Liver (tissue), 7 donors: ENCODE measurements at regions not wholly inside any gene's neighbourhood (a gene's known extent, or its start where the extent isn't known, plus 50 kb on each side); places are given as distances from the start of the nearest gene placed in this dataset.

Experiments used
- DNase-seq: peaks from one replicate; pipeline ENCODE4 v3.0.0-alpha.2; 2017; ENCODE audit warnings: low spot score
- H3K27ac ChIP-seq, 2 donors: one replicate each; pipeline ENCODE4 v1.7.0; 2013; ENCODE audit warnings: inconsistent platforms in 2 of 2, low read length in 2 of 2, control low read depth in 1 of 2, low read depth in 1 of 2, mild to moderate bottlenecking in 1 of 2
- H3K27me3 ChIP-seq, 4 donors: one replicate each; pipeline versions ENCODE4 v1.6.1 to v1.7.0; 2013; ENCODE audit warnings: low read length in 3 of 4, inconsistent platforms in 1 of 4, mild to moderate bottlenecking in 1 of 4, moderate library complexity in 1 of 4; ENCODE audit not compliant: control insufficient read depth in 4 of 4, insufficient read depth in 4 of 4
- H3K36me3 ChIP-seq, 4 donors: one replicate each; pipeline versions ENCODE4 v1.6.1 to v1.7.0; 2013; ENCODE audit warnings: low read length in 3 of 4, mild to moderate bottlenecking in 3 of 4, low read depth in 1 of 4, moderate library complexity in 1 of 4; ENCODE audit not compliant: control insufficient read depth in 4 of 4, insufficient read depth in 3 of 4
- H3K4me1 ChIP-seq, 4 donors: one replicate each; pipeline versions ENCODE4 v1.6.1 to v1.7.0; 2013; ENCODE audit warnings: low read length in 3 of 4, mild to moderate bottlenecking in 3 of 4, moderate library complexity in 1 of 4; ENCODE audit not compliant: control insufficient read depth in 4 of 4, insufficient read depth in 4 of 4
- H3K4me3 ChIP-seq, 3 donors: one replicate each; pipeline versions ENCODE4 v1.6.1 to v1.7.0; 2013; ENCODE audit warnings: low read length in 3 of 3, control low read depth in 1 of 3, low read depth in 1 of 3, mild to moderate bottlenecking in 1 of 3
- H3K9ac ChIP-seq, 2 donors: one replicate each; pipeline ENCODE4 v1.7.0; 2013; ENCODE audit warnings: low read length in 2 of 2, mild to moderate bottlenecking in 2 of 2, moderate library complexity in 2 of 2, control low read depth in 1 of 2, low read depth in 1 of 2
- H3K9me3 ChIP-seq, 4 donors: one replicate each; pipeline versions ENCODE4 v1.6.1 to v1.7.0; 2013; ENCODE audit warnings: low read length in 3 of 4; ENCODE audit not compliant: control insufficient read depth in 4 of 4
- EGR1 ChIP-seq, 2 donors: IDR thresholded peaks; 2 replicates each; pipeline ENCODE4 v1.6.1; 2016 to 2018; ENCODE audit warnings: antibody characterized with exemption in 2 of 2, low read depth in 2 of 2
- FOXA1 ChIP-seq: IDR thresholded peaks from 2 replicates; pipeline ENCODE4 v1.6.1; 2016; ENCODE audit warnings: antibody characterized with exemption
- FOXA2 ChIP-seq: IDR thresholded peaks from 2 replicates; pipeline ENCODE4 v1.6.1; 2016; ENCODE audit warnings: antibody characterized with exemption
- GABPA ChIP-seq, 2 donors: IDR thresholded peaks in 1 of 2; conservative IDR thresholded peaks in 1 of 2; 2 replicates each; pipeline ENCODE4 v1.6.1; 2016; ENCODE audit warnings: antibody characterized with exemption in 2 of 2, mild to moderate bottlenecking in 1 of 2, moderate library complexity in 1 of 2
- HNF4A ChIP-seq, 2 donors: conservative IDR thresholded peaks; 2 replicates each; pipeline ENCODE4 v1.6.1; 2016; ENCODE audit warnings: antibody characterized with exemption in 2 of 2, mild to moderate bottlenecking in 2 of 2
- HNF4G ChIP-seq: IDR thresholded peaks from 2 replicates; pipeline ENCODE4 v1.6.1; 2016; ENCODE audit warnings: antibody characterized with exemption
- JUND ChIP-seq, 2 donors: IDR thresholded peaks; 2 replicates each; pipeline ENCODE4 v1.6.1; 2016; ENCODE audit warnings: antibody characterized with exemption in 2 of 2
- RAD21 ChIP-seq, 2 donors: IDR thresholded peaks; 2 replicates each; pipeline ENCODE4 v1.6.1; 2016; ENCODE audit warnings: antibody characterized with exemption in 2 of 2, mild to moderate bottlenecking in 2 of 2
- RXRA ChIP-seq, 2 donors: IDR thresholded peaks; 2 replicates each; pipeline ENCODE4 v1.6.1; 2017 to 2018; ENCODE audit warnings: antibody characterized with exemption in 2 of 2, mild to moderate bottlenecking in 1 of 2
- SP1 ChIP-seq: IDR thresholded peaks from 2 replicates; pipeline ENCODE4 v1.6.1; 2018; ENCODE audit warnings: antibody characterized with exemption, mild to moderate bottlenecking
- TAF1 ChIP-seq: conservative IDR thresholded peaks from 2 replicates; pipeline ENCODE4 v1.6.1; 2016; ENCODE audit warnings: antibody characterized with exemption, mild to moderate bottlenecking
- YY1 ChIP-seq: IDR thresholded peaks from 2 replicates; pipeline ENCODE4 v1.6.1; 2016; ENCODE audit warnings: antibody characterized with exemption, mild to moderate bottlenecking
- WGBS: extraction: QIAGEN DNeasy Blood & Tissue Kit; methylation state at CpG from one replicate; pipeline ENCODE4 v1.1.7; 2013; 5-methylcytosine and 5-hydroxymethylcytosine counted together
- TF ChIP-seq, protein P1 (sequence below): IDR thresholded peaks from 2 replicates; pipeline ENCODE4 v1.6.1; 2016; ENCODE audit warnings: antibody characterized with exemption, mild to moderate bottlenecking
- TF ChIP-seq, protein P2 (sequence below): IDR thresholded peaks from 2 replicates; pipeline ENCODE4 v1.6.1; 2016; ENCODE audit warnings: antibody characterized with exemption
- TF ChIP-seq, protein P3 (sequence below): IDR thresholded peaks from 2 replicates; pipeline ENCODE4 v1.6.1; 2016; ENCODE audit warnings: antibody characterized with exemption
- TF ChIP-seq, protein P4 (sequence below): IDR thresholded peaks from 2 replicates; pipeline ENCODE4 v1.6.1; 2016; ENCODE audit warnings: antibody characterized with exemption
- donor health status: healthy.
- donor health status: healthy.
- donor health status: healthy.
- donor health status: healthy.

DNA sequence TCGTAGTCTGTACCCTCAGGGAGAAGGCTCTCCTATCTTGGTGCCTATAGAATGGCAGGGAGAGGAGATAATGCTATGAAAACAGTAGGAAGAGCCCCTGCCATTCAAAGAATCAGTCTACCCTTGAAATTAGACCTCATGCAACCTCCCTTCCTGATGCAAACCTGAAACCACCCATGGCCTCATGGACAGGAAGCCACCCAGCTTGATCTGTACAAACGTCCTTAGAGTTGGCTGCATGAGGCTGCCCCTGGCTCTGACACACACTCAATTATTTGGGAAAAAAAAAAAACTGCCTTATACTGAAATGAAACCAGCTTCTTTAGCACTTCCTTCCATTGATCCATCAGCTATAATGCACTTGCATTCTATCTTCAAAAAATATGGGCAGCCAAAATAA is 116.6 kb upstream of the BCL2L14 start:
- no peak for DNase-seq
- TF ChIP-seq RAD21 (IDR thresholded peaks at IDR 0.05) (no peak), FOXA1 (no peak), TAF1 (no peak), FOXA2 (no peak), YY1 (no peak), EGR1 (IDR thresholded peaks at IDR 0.05; ENCODE audit: low read depth in 2 of 2) (no peak), GABPA (IDR thresholded peaks at IDR 0.05 in 1 of 2, conservative IDR thresholded peaks at IDR 0.05 in 1 of 2) (no peak), RXRA (IDR thresholded peaks at IDR 0.05) (no peak), JUND (IDR thresholded peaks at IDR 0.05) (no peak), SP1 (no peak), HNF4A (conservative IDR thresholded peaks at IDR 0.05) (no peak), HNF4G (no peak)
- TF ChIP-seq, protein P1, sequence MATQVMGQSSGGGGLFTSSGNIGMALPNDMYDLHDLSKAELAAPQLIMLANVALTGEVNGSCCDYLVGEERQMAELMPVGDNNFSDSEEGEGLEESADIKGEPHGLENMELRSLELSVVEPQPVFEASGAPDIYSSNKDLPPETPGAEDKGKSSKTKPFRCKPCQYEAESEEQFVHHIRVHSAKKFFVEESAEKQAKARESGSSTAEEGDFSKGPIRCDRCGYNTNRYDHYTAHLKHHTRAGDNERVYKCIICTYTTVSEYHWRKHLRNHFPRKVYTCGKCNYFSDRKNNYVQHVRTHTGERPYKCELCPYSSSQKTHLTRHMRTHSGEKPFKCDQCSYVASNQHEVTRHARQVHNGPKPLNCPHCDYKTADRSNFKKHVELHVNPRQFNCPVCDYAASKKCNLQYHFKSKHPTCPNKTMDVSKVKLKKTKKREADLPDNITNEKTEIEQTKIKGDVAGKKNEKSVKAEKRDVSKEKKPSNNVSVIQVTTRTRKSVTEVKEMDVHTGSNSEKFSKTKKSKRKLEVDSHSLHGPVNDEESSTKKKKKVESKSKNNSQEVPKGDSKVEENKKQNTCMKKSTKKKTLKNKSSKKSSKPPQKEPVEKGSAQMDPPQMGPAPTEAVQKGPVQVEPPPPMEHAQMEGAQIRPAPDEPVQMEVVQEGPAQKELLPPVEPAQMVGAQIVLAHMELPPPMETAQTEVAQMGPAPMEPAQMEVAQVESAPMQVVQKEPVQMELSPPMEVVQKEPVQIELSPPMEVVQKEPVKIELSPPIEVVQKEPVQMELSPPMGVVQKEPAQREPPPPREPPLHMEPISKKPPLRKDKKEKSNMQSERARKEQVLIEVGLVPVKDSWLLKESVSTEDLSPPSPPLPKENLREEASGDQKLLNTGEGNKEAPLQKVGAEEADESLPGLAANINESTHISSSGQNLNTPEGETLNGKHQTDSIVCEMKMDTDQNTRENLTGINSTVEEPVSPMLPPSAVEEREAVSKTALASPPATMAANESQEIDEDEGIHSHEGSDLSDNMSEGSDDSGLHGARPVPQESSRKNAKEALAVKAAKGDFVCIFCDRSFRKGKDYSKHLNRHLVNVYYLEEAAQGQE: no peak
- TF ChIP-seq, protein P2, sequence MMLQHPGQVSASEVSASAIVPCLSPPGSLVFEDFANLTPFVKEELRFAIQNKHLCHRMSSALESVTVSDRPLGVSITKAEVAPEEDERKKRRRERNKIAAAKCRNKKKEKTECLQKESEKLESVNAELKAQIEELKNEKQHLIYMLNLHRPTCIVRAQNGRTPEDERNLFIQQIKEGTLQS: no peak
- H3K4me3 ChIP-seq: no peak overlapping the region
- H3K36me3 ChIP-seq: no peaks in the 10 kb centered on the region
- H3K27me3 ChIP-seq: peaks cover 0 to 6% (median 0%) of the 10 kb centered on the region in 4 donors
- no peak overlapping the region for H3K9ac ChIP-seq
- 34% methylated on average over 2 of the region's 2 CpGs for WGBS
- H3K9me3 ChIP-seq: no peaks in the 10 kb centered on the region
- no peak overlapping the region for H3K27ac ChIP-seq
- peaks cover 0 to 6% (median 2%) of the 10 kb centered on the region in 4 donors for H3K4me1 ChIP-seq

DNA sequence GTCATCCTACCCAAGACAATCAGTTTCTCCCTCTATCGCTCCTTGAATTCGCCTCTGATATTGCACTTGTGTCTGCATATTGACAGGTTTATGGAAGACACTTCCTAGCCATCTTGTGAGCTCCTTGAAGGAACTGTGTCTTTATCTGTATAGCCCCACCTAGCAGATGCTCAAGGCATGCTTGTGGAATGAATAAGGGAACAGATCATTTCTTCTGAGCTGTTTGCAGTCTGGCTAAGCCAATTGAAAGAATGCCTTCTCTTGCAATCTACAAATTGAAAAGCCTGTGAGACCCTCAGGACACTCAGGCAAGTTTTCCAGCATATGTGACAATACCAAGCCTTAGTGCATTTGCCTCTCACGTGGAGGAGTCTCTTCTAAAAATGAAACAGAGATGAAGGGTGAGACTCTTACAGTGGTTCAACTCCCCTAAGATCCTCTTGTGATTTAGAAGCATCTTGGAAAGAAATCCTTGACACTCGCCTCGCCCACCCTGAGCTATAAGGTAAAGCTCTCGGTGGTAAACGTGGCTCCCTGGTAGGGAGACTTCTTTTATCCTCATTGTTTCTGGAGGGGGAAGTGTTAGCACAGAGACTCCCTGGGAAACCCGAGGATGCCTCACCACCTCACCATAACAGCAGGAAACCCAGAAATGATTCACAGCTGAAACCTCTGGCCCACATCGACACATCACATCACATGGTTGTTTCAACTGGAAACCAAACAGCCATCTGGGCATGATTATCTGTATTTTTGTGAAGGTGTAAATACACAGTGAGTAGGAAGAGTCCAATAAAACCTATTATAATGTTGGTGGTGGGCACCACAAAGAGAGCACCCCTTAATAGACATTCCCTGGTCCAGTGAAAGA is 112.3 kb upstream of the BCL2L14 start:
- no peaks in the 10 kb centered on the region for H3K4me1 ChIP-seq
- no peak for TF ChIP-seq TAF1
- no peak for TF ChIP-seq RXRA (IDR thresholded peaks at IDR 0.05)
- TF ChIP-seq EGR1 (IDR thresholded peaks at IDR 0.05; ENCODE audit: low read depth in 2 of 2): no peak
- TF ChIP-seq, protein P2: no peak
- TF ChIP-seq, protein P3, sequence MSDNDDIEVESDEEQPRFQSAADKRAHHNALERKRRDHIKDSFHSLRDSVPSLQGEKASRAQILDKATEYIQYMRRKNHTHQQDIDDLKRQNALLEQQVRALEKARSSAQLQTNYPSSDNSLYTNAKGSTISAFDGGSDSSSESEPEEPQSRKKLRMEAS: no peak
- TF ChIP-seq, protein P4, sequence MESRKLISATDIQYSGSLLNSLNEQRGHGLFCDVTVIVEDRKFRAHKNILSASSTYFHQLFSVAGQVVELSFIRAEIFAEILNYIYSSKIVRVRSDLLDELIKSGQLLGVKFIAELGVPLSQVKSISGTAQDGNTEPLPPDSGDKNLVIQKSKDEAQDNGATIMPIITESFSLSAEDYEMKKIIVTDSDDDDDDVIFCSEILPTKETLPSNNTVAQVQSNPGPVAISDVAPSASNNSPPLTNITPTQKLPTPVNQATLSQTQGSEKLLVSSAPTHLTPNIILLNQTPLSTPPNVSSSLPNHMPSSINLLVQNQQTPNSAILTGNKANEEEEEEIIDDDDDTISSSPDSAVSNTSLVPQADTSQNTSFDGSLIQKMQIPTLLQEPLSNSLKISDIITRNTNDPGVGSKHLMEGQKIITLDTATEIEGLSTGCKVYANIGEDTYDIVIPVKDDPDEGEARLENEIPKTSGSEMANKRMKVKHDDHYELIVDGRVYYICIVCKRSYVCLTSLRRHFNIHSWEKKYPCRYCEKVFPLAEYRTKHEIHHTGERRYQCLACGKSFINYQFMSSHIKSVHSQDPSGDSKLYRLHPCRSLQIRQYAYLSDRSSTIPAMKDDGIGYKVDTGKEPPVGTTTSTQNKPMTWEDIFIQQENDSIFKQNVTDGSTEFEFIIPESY: no peak
- H3K27me3 ChIP-seq: peaks cover 0 to 6% (median 0%) of the 10 kb centered on the region in 4 donors
- no peak for DNase-seq
- H3K9ac ChIP-seq: no peak overlapping the region
- no peaks in the 10 kb centered on the region for H3K36me3 ChIP-seq
- no peak overlapping the region for H3K27ac ChIP-seq
- H3K9me3 ChIP-seq: peaks cover 0 to 2% (median 0%) of the 10 kb centered on the region in 4 donors
- H3K4me3 ChIP-seq: no peak overlapping the region
- 67% methylated on average over 9 of the region's 9 CpGs for WGBS
